Testis (tissue), 2 donors: ENCODE measurements at regions not wholly inside any gene's neighbourhood (a gene's known extent, or its start where the extent isn't known, plus 50 kb on each side); places are given as distances from the start of the nearest gene placed in this dataset.

ENCODE experiments used
- DNase-seq: peaks from one replicate; pipeline ENCODE4 v3.0.0-alpha.2; 2019
- H3K27ac ChIP-seq, 2 donors: fragments of 200-600 bp; sonication (generic); one replicate each; pipeline ENCODE4 v1.5.1; 2019
- H3K27me3 ChIP-seq: fragments of 200-600 bp; sonication (generic); one replicate; pipeline ENCODE4 v1.5.1; 2019
- H3K36me3 ChIP-seq: fragments of 200-600 bp; sonication (generic); one replicate; pipeline ENCODE4 v1.5.1; 2017; ENCODE audit warnings: low read depth; ENCODE audit errors: missing control alignments
- H3K4me1 ChIP-seq: fragments of 200-600 bp; sonication (generic); one replicate; pipeline ENCODE4 v1.5.1; 2019
- H3K4me3 ChIP-seq, 2 donors: fragments of 200-600 bp; sonication (generic); one replicate each; pipeline ENCODE4 v1.5.1; 2017 to 2019
- H3K9me3 ChIP-seq: fragments of 200-600 bp; sonication (generic); one replicate; pipeline ENCODE4 v1.5.1; 2017
- POLR2A ChIP-seq: fragments of 450-650 bp; IDR thresholded peaks from one replicate; pipeline ENCODE4 v1.6.1; 2017; ENCODE audit warnings: antibody characterized with exemption, mild to moderate bottlenecking, moderate library complexity
- whole genome bisulfite sequencing, 2 donors: methylation state at CpG; one replicate each; pipeline ENCODE4 v1.1.5; 2018; 5-methylcytosine and 5-hydroxymethylcytosine counted together
- intact Hi-C: fragments of 100-400 bp; cut with DNase I; formaldehyde crosslinking; loops from one replicate; pipeline ENCODE4 v1.15.1; 2023; ENCODE audit warnings: low total_unique reads
- TF ChIP-seq, protein P1 (sequence below), 3 experiments: fragments of 450-650 bp in 2 of 3; fragments of 200-600 bp in 1 of 3; sonication (generic) in 1 of 3; IDR thresholded peaks; one replicate each; pipeline ENCODE4 v1.5.1; 2016 to 2019; ENCODE audit warnings: antibody characterized with exemption in 3 of 3, mild to moderate bottlenecking in 2 of 3, moderate library complexity in 1 of 3

- no peak for DNase-seq
- no peaks in the 10 kb centered on the region for H3K36me3 ChIP-seq
- no peaks in the 10 kb centered on the region for H3K4me1 ChIP-seq
- intact Hi-C loops, result no loop called here
- H3K27ac ChIP-seq, result no peak overlapping the region
- no peaks in the 10 kb centered on the region for H3K9me3 ChIP-seq
- 26 to 31% methylated on average over 3 to 4 of the region's 4 CpGs for WGBS, 2 donors
- TF ChIP-seq, protein P1, sequence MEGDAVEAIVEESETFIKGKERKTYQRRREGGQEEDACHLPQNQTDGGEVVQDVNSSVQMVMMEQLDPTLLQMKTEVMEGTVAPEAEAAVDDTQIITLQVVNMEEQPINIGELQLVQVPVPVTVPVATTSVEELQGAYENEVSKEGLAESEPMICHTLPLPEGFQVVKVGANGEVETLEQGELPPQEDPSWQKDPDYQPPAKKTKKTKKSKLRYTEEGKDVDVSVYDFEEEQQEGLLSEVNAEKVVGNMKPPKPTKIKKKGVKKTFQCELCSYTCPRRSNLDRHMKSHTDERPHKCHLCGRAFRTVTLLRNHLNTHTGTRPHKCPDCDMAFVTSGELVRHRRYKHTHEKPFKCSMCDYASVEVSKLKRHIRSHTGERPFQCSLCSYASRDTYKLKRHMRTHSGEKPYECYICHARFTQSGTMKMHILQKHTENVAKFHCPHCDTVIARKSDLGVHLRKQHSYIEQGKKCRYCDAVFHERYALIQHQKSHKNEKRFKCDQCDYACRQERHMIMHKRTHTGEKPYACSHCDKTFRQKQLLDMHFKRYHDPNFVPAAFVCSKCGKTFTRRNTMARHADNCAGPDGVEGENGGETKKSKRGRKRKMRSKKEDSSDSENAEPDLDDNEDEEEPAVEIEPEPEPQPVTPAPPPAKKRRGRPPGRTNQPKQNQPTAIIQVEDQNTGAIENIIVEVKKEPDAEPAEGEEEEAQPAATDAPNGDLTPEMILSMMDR (IDR thresholded peaks at IDR 0.05), result no peak
- no peak for TF ChIP-seq POLR2A
- H3K27me3 ChIP-seq, result no peaks in the 10 kb centered on the region
- H3K4me3 ChIP-seq, result no peak overlapping the region
Measured at GRCh38 chrX:78213331-78213730, 73.9 kb upstream of the TAF9B start.

- no peak for TF ChIP-seq POLR2A
- TF ChIP-seq, protein P1 (IDR thresholded peaks at IDR 0.05), result peak in 1 of 3 experiments; percentile 16
- H3K4me1 ChIP-seq, result no peaks in the 10 kb centered on the region
Measured at GRCh38 chrX:78199851-78200250, 60.4 kb upstream of the TAF9B start.

More at GRCh38 chrX:78199851-78200250, 60.4 kb upstream of the TAF9B start:
- H3K4me3 ChIP-seq, result no peak overlapping the region
- no peak overlapping the region for H3K27ac ChIP-seq
- no peak for DNase-seq
- H3K36me3 ChIP-seq, result no peaks in the 10 kb centered on the region
- intact Hi-C loops, result no loop called here
- no peaks in the 10 kb centered on the region for H3K27me3 ChIP-seq
- no peaks in the 10 kb centered on the region for H3K9me3 ChIP-seq
